ENCODE measurements at regions not wholly inside any gene's neighbourhood (a gene's known extent, or its start where the extent isn't known, plus 50 kb on each side); places are given as distances from the start of the nearest gene placed in this dataset.

DNA sequence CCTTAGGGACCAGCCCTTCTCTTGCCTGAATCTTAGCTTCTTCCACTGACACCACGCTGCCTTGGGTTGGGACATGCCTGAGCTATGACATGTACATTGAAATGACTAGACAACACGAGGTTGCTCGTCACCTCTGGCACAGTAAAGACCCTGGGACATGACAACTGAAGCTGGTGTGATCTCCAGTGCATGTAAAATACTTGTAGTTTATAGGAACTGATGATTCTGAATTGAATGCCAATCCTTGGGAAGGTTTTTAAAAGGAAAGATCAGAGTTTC, 100.7 kb upstream of the PGRMC2 start:
- TF ChIP-seq, protein P1, sequence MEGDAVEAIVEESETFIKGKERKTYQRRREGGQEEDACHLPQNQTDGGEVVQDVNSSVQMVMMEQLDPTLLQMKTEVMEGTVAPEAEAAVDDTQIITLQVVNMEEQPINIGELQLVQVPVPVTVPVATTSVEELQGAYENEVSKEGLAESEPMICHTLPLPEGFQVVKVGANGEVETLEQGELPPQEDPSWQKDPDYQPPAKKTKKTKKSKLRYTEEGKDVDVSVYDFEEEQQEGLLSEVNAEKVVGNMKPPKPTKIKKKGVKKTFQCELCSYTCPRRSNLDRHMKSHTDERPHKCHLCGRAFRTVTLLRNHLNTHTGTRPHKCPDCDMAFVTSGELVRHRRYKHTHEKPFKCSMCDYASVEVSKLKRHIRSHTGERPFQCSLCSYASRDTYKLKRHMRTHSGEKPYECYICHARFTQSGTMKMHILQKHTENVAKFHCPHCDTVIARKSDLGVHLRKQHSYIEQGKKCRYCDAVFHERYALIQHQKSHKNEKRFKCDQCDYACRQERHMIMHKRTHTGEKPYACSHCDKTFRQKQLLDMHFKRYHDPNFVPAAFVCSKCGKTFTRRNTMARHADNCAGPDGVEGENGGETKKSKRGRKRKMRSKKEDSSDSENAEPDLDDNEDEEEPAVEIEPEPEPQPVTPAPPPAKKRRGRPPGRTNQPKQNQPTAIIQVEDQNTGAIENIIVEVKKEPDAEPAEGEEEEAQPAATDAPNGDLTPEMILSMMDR (conservative IDR thresholded peaks at IDR 0.05), result no peak
- no peak for TF ChIP-seq ZFX (IDR thresholded peaks at IDR 0.05)
